Heart left ventricle (tissue), 16 donors: ENCODE measurements at regions not wholly inside any gene's neighbourhood (a gene's known extent, or its start where the extent isn't known, plus 50 kb on each side); places are given as distances from the start of the nearest gene placed in this dataset.

Source experiments
- ATAC-seq, 4 donors: fragments of 200-7000 bp; cut with Tn5 transposase; one replicate each; pipeline ENCODE4 v1.9.1; 2020 to 2022; ENCODE audit warnings: moderate library complexity in 4 of 4, mild to moderate bottlenecking in 3 of 4, moderate number of reproducible peaks in 1 of 4
- DNase-seq, 5 donors: peaks; one replicate each; pipeline ENCODE4 v3.0.0-alpha.2; 2020
- H3K27ac ChIP-seq, 12 donors: fragments of 200-600 bp; sonication (generic) in 4 of 12; one replicate each; pipeline versions ENCODE4 v1.5.0 to v1.8.0; 2016 to 2022; ENCODE audit warnings: mild to moderate bottlenecking in 2 of 12
- H3K27me3 ChIP-seq, 9 donors: fragments of 200-600 bp; sonication (generic) in 2 of 9; one replicate each; pipeline versions ENCODE4 v1.5.1 to v1.8.0; 2016 to 2022; ENCODE audit warnings: mild to moderate bottlenecking in 3 of 9
- H3K36me3 ChIP-seq, 9 donors: fragments of 200-600 bp; sonication (generic) in 2 of 9; one replicate each; pipeline versions ENCODE4 v1.5.0 to v1.8.0; 2018 to 2022; ENCODE audit warnings: mild to moderate bottlenecking in 2 of 9
- H3K4me1 ChIP-seq, 12 donors: fragments of 200-600 bp; sonication (generic) in 4 of 12; one replicate each; pipeline versions ENCODE4 v1.5.0 to v1.8.0; 2016 to 2022; ENCODE audit warnings: mild to moderate bottlenecking in 3 of 12
- H3K4me3 ChIP-seq, 12 donors: fragments of 200-600 bp; sonication (generic) in 4 of 12; one replicate each; pipeline versions ENCODE4 v1.5.0 to v1.8.0; 2017 to 2022; ENCODE audit warnings: mild to moderate bottlenecking in 9 of 12, moderate library complexity in 4 of 12
- H3K9me3 ChIP-seq, 12 donors: fragments of 200-600 bp; sonication (generic) in 4 of 12; one replicate each; pipeline versions ENCODE4 v1.5.0 to v1.8.0; 2016 to 2022; ENCODE audit warnings: mild to moderate bottlenecking in 1 of 12
- CTCF ChIP-seq, 12 donors: fragments of 200-600 bp; sonication (generic) in 4 of 12; IDR thresholded peaks; one replicate each; pipeline versions ENCODE4 v1.5.0 to v1.8.0; 2018 to 2022; ENCODE audit warnings: antibody characterized with exemption in 12 of 12, mild to moderate bottlenecking in 5 of 12
- POLR2A ChIP-seq, 2 donors: fragments of 450-650 bp; IDR thresholded peaks; one replicate each; pipeline ENCODE4 v1.6.1; 2017; ENCODE audit warnings: antibody characterized with exemption in 2 of 2, mild to moderate bottlenecking in 2 of 2, moderate library complexity in 2 of 2
- WGBS, 4 donors: extraction: QIAGEN DNeasy Blood & Tissue Kit in 2 of 4; methylation state at CpG; one replicate each; pipeline versions ENCODE4 v1.1.5 to v1.1.7; 2013 to 2018; 5-methylcytosine and 5-hydroxymethylcytosine counted together
- intact Hi-C, 10 donors: fragments of 100-400 bp; cut with DNase I; formaldehyde crosslinking; loops; one replicate each; pipeline versions ENCODE4 v1.11.1 to v1.14.2; 2022
- donor health status: ischemic (EF 13 %, LVEDD 7.1; RV severe dilation, severe dysfunction).
- donor health status: healthy with polysubstance abuse.
- donor health status: DM: no; HTN: yes; CAD: no.
- donor health status: DM: no; HTN: no; CAD: no.
- donor health status: ischemic (EF 25% LVEDD 6.9; RV normal size, moderate dysfunction).
- donor health status: ischemic (EF 25% LVEDD 5.7; RV mildly dilated, moderate dysfunction).
- donor health status: healthy.
- donor health status: DM: yes; HTN: yes; CAD: no.
- donor health status: ischemic (EF 35%, LVEDD 5.7; RV mildly dilated, moderate dysfunction).
- donor health status: nonischemic (EF 11% LVEDD 7.7; RV severe dilation, severe dysfunction).
- donor health status: DM: yes; HTN: yes; CAD: no.
- donor health status: PGD.
- donor health status: ischemic (EF 29% LVEDD 5.4; RV normal size, mild dysfunction).
- donor health status: nonischemic (EF 23%, LVEDD 6.1; RV moderate dilation, normal function).

- intact Hi-C loops = no loop called here
- Histone ChIP-seq H3K27ac (peak overlapping the region in 1 of 12 donors; percentile 64), H3K36me3 (no peaks in the 10 kb centered on the region), H3K9me3 (no peaks in the 10 kb centered on the region), H3K4me3 (peak overlapping the region in 5 of 12 donors; percentile 42 to 54 (median 46)), H3K27me3 (peaks cover 0 to 4% (median 0%) of the 10 kb centered on the region in 9 donors), H3K4me1 (peaks cover 0 to 10% (median 0%) of the 10 kb centered on the region in 12 donors)
- no peak for DNase-seq
- no peak for ATAC-seq
- WGBS, 4 donors = 75 to 84% (median 81%) methylated on average over 7 of the region's 7 CpGs
- TF ChIP-seq CTCF (IDR thresholded peaks at IDR 0.05) (no peak), POLR2A (IDR thresholded peaks at IDR 0.05) (no peak)
Observed at GRCh38 chr11:115716080-115716479, 211.9 kb upstream of the CADM1 start.

- no peak for TF ChIP-seq POLR2A (IDR thresholded peaks at IDR 0.05)
- no peak for TF ChIP-seq CTCF (IDR thresholded peaks at IDR 0.05)
- no peak for ATAC-seq
- no peak for DNase-seq
- no peaks in the 10 kb centered on the region for H3K36me3 ChIP-seq
- H3K4me1 ChIP-seq = peaks cover 0 to 12% (median 0%) of the 10 kb centered on the region in 12 donors
- intact Hi-C loops = no loop called here
- no peak overlapping the region for H3K4me3 ChIP-seq
- peaks cover 0 to 4% (median 0%) of the 10 kb centered on the region in 9 donors for H3K27me3 ChIP-seq
- H3K9me3 ChIP-seq = no peaks in the 10 kb centered on the region
- 86 to 96% (median 95%) methylated on average over 3 of the region's 3 CpGs for WGBS, 4 donors
- H3K27ac ChIP-seq = no peak overlapping the region
Observed at GRCh38 chr11:115715251-115715770, 211.1 kb upstream of the CADM1 start.

- H3K4me1 ChIP-seq = peaks cover 0 to 35% (median 0%) of the 10 kb centered on the region in 12 donors
- no peak for TF ChIP-seq CTCF (IDR thresholded peaks at IDR 0.05)
- TF ChIP-seq POLR2A (IDR thresholded peaks at IDR 0.05) = no peak
- H3K36me3 ChIP-seq = no peaks in the 10 kb centered on the region
- H3K4me3 ChIP-seq = no peak overlapping the region
- no peak for ATAC-seq
- H3K27me3 ChIP-seq = peaks cover 0 to 4% (median 0%) of the 10 kb centered on the region in 9 donors
- H3K27ac ChIP-seq = no peak overlapping the region
- DNase-seq = no peak
- no peaks in the 10 kb centered on the region for H3K9me3 ChIP-seq
- intact Hi-C loops = no loop called here
Observed at GRCh38 chr11:115712296-115712695, 208.1 kb upstream of the CADM1 start.

- WGBS, 4 donors = 86 to 90% (median 87%) methylated on average over 20 of the region's 20 CpGs
- DNase-seq = no peak
- ATAC-seq = no peak
- intact Hi-C loops = no loop called here
- TF ChIP-seq POLR2A (IDR thresholded peaks at IDR 0.05) (no peak), CTCF (IDR thresholded peaks at IDR 0.05) (no peak)
- no peaks in the 10 kb centered on the region for H3K36me3 ChIP-seq
- H3K27me3 ChIP-seq = peaks cover 0 to 4% (median 0%) of the 10 kb centered on the region in 9 donors
- no peak overlapping the region for H3K4me3 ChIP-seq
- H3K27ac ChIP-seq = no peak overlapping the region
- H3K4me1 ChIP-seq = peaks cover 0 to 39% (median 0%) of the 10 kb centered on the region in 12 donors
- no peaks in the 10 kb centered on the region for H3K9me3 ChIP-seq
Observed at GRCh38 chr11:115710980-115711379, 206.8 kb upstream of the CADM1 start.
